Osteoblast (primary cell): ENCODE measurements at regions not wholly inside any gene's neighbourhood (a gene's known extent, or its start where the extent isn't known, plus 50 kb on each side); places are given as distances from the start of the nearest gene placed in this dataset.

Experiments used
- DNase-seq: peaks from one replicate; pipeline ENCODE4 v3.0.0; 2011; ENCODE audit warnings: low spot score, mixed read lengths; ENCODE audit not compliant: insufficient read length; ENCODE audit errors: missing footprints
- H2AFZ ChIP-seq: 2 replicates; pipeline ENCODE4 v1.6.0; 2011; ENCODE audit warnings: mild to moderate bottlenecking, low read length
- H3K27ac ChIP-seq: 2 replicates; pipeline ENCODE4 v1.5.1; 2011; ENCODE audit warnings: mild to moderate bottlenecking, low read depth, low read length, moderate library complexity
- H3K27me3 ChIP-seq: 2 replicates; pipeline ENCODE4 v1.6.0; 2012; ENCODE audit warnings: mild to moderate bottlenecking, control low read depth, inconsistent platforms, low read length, moderate library complexity; ENCODE audit not compliant: insufficient read depth
- H3K36me3 ChIP-seq: 2 replicates; pipeline ENCODE4 v1.5.1; 2011; ENCODE audit warnings: mild to moderate bottlenecking, low read length, control low read depth, moderate library complexity; ENCODE audit not compliant: insufficient read depth
- H3K4me1 ChIP-seq: 2 replicates; pipeline ENCODE4 v1.5.1; 2011; ENCODE audit warnings: mild to moderate bottlenecking, low read length, control low read depth, moderate library complexity; ENCODE audit not compliant: insufficient read depth
- H3K4me2 ChIP-seq: 2 replicates; pipeline ENCODE4 v1.6.0; 2011; ENCODE audit warnings: mild to moderate bottlenecking, low read length; ENCODE audit not compliant: insufficient read depth
- H3K4me3 ChIP-seq: fragments of 200-600 bp; sonication (generic); 3 replicates; pipeline ENCODE4 v1.5.1; 2012; ENCODE audit warnings: mild to moderate bottlenecking, low read length, inconsistent platforms; ENCODE audit not compliant: insufficient read depth
- H3K79me2 ChIP-seq: 2 replicates; pipeline ENCODE4 v1.6.0; 2012; ENCODE audit warnings: mild to moderate bottlenecking, low read length, control low read depth, inconsistent platforms; ENCODE audit not compliant: insufficient read depth
- H3K9me3 ChIP-seq: 2 replicates; pipeline ENCODE4 v1.5.1; 2011; ENCODE audit warnings: low read depth, low read length, control low read depth
- H4K20me1 ChIP-seq: 2 replicates; pipeline ENCODE4 v1.6.0; 2012; ENCODE audit warnings: mild to moderate bottlenecking, low read length, control low read depth; ENCODE audit not compliant: insufficient read depth
- CTCF ChIP-seq: IDR thresholded peaks from 2 replicates; pipeline ENCODE4 v1.5.1; 2011; ENCODE audit warnings: mild to moderate bottlenecking, low read depth, low read length, moderate library complexity; ENCODE audit errors: extremely low read depth

DNA sequence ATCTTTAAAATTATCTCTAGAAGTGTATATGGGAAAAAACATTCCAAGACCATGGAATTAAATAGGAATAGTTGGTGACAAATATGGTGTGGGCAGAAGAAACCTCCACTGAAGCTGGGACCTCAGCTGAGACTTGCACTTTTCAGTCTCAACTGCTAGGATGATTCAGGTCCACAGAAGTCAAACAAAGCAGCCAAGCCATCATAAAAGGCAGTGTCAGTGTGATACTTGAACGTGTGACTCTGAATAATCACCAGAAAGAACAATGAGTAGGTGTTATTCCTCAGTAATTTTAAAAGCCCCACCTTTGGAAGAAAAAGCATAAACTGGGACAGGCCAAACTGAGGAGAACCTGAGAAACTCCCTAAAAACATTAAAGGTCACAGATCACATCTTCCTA, 90.7 kb downstream of the ZNF281 start:
- H3K9me3 ChIP-seq = peaks cover under 1% of the 10 kb centered on the region
- DNase-seq = no peak
- H2AFZ ChIP-seq = no peak overlapping the region
- no peaks in the 10 kb centered on the region for H3K36me3 ChIP-seq
- peaks cover 43% of the 10 kb centered on the region for H3K4me1 ChIP-seq
- no peak overlapping the region for H3K4me2 ChIP-seq
- no peak overlapping the region for H3K4me3 ChIP-seq
- H3K79me2 ChIP-seq = no peaks in the 10 kb centered on the region
- H4K20me1 ChIP-seq = no peaks in the 10 kb centered on the region
- no peaks in the 10 kb centered on the region for H3K27me3 ChIP-seq
- TF ChIP-seq CTCF = no peak
- H3K27ac ChIP-seq = peak overlapping the region; percentile 2

GRCh38 chr1:200317236-200317635, 92.6 kb downstream of the ZNF281 start:
- H3K79me2 ChIP-seq = no peaks in the 10 kb centered on the region
- H4K20me1 ChIP-seq = no peaks in the 10 kb centered on the region
- no peaks in the 10 kb centered on the region for H3K36me3 ChIP-seq
- no peak for TF ChIP-seq CTCF
- peaks cover 46% of the 10 kb centered on the region for H3K4me1 ChIP-seq
- H3K4me3 ChIP-seq = no peak overlapping the region
- peak overlapping the region; percentile 37 for H3K4me2 ChIP-seq
- H3K27ac ChIP-seq = peak overlapping the region; percentile 91
- no peak overlapping the region for H2AFZ ChIP-seq
- H3K9me3 ChIP-seq = no peaks in the 10 kb centered on the region
- peak; percentile 90 for DNase-seq
- no peaks in the 10 kb centered on the region for H3K27me3 ChIP-seq

DNA sequence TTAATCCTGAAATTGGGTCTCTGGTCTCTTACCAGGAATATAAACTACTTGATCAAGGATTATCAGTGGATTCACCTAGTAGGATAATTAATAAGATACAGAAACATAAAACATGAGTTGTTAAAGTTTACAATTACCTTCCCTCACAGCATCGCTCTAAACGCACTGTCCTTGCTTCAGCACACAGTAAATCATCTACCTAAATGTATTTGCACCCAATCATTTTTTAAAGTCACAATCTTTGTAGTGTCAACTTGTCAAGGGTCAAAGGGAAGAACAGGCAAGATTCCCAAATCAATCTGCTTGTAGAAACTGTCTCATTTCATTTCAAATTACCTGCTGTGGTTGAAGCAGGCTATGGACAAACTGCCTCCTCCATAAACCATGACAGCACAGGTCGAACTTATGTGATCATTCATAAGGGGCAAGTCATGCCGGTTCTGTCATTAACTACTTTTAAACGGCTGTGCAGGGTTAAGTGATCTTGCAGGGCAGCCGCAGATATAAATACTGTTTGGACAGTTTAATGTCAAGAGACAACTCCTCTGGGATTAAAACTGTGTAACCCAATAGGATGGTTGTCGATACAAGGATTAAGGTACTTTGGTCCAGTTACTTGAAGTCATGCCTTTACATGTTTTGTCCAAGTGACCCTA, 93.6 kb downstream of the ZNF281 start:
- Histone ChIP-seq H3K4me2 (no peak overlapping the region), H3K79me2 (no peaks in the 10 kb centered on the region), H3K27me3 (no peaks in the 10 kb centered on the region), H4K20me1 (no peaks in the 10 kb centered on the region), H3K9me3 (no peaks in the 10 kb centered on the region), H2AFZ (no peak overlapping the region), H3K36me3 (no peaks in the 10 kb centered on the region), H3K4me3 (no peak overlapping the region), H3K4me1 (peaks cover 45% of the 10 kb centered on the region), H3K27ac (peak overlapping the region; percentile 91)
- no peak for TF ChIP-seq CTCF
- DNase-seq = no peak

- no peaks in the 10 kb centered on the region for H3K79me2 ChIP-seq
- H3K4me2 ChIP-seq = peak overlapping the region; percentile 52
- no peaks in the 10 kb centered on the region for H3K9me3 ChIP-seq
- no peak for DNase-seq
- no peak for TF ChIP-seq CTCF
- peak overlapping the region; percentile 60 for H3K27ac ChIP-seq
- H3K4me3 ChIP-seq = no peak overlapping the region
- H3K36me3 ChIP-seq = no peaks in the 10 kb centered on the region
- H3K27me3 ChIP-seq = no peaks in the 10 kb centered on the region
- no peaks in the 10 kb centered on the region for H4K20me1 ChIP-seq
- peak overlapping the region; percentile 36 for H2AFZ ChIP-seq
- peaks cover 36% of the 10 kb centered on the region for H3K4me1 ChIP-seq
Observed at GRCh38 chr1:200314085-200314750, 95.6 kb downstream of the ZNF281 start.
